ENCODE measurements at regions not wholly inside any gene's neighbourhood (a gene's known extent, or its start where the extent isn't known, plus 50 kb on each side); places are given as distances from the start of the nearest gene placed in this dataset.

DNA sequence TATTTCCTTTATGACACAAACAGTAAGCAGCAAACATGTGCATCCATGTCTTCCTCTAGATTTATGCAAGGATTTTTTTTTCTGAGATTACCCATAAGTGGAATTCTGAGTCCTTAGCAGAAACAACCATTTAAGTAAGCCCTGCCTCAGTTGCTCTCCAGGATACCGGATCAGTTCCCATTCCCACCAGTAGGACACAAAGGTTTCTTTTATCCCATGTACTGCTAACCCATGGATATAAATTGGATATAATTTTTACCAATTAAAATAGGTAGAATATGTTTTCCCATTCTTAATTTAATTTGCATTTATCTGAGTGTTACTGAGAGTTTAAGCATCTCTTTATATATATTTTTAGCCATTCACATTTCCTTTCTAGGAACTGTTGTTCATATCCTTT, 280.9 kb downstream of the FGFR2 start:
- no peak overlapping the region for H3K4me3 ChIP-seq
- no peak for DNase-seq
- H3K27ac ChIP-seq, result no peak overlapping the region
- WGBS, 5 donors, result 83 to 90% (median 86%) methylated on average over 1 of the region's 1 CpG
- H3K36me3 ChIP-seq, result no peaks in the 10 kb centered on the region
- intact Hi-C loops (cut with DNase I; ENCODE audit: low total_unique reads), result no loop called here
- peaks cover 6 to 21% (median 13%) of the 10 kb centered on the region in 4 donors for H3K4me1 ChIP-seq
- TF ChIP-seq, protein P1, sequence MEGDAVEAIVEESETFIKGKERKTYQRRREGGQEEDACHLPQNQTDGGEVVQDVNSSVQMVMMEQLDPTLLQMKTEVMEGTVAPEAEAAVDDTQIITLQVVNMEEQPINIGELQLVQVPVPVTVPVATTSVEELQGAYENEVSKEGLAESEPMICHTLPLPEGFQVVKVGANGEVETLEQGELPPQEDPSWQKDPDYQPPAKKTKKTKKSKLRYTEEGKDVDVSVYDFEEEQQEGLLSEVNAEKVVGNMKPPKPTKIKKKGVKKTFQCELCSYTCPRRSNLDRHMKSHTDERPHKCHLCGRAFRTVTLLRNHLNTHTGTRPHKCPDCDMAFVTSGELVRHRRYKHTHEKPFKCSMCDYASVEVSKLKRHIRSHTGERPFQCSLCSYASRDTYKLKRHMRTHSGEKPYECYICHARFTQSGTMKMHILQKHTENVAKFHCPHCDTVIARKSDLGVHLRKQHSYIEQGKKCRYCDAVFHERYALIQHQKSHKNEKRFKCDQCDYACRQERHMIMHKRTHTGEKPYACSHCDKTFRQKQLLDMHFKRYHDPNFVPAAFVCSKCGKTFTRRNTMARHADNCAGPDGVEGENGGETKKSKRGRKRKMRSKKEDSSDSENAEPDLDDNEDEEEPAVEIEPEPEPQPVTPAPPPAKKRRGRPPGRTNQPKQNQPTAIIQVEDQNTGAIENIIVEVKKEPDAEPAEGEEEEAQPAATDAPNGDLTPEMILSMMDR (IDR thresholded peaks at IDR 0.05), result peak in 2 of 7 experiments; percentile 7 to 13
- TF ChIP-seq EP300 (IDR thresholded peaks at IDR 0.05), result no peak
- peaks cover 0 to 8% (median 0%) of the 10 kb centered on the region in 4 donors for H3K9me3 ChIP-seq
- H3K27me3 ChIP-seq, result peaks cover 0 to 7% (median 0%) of the 10 kb centered on the region in 3 donors

DNA sequence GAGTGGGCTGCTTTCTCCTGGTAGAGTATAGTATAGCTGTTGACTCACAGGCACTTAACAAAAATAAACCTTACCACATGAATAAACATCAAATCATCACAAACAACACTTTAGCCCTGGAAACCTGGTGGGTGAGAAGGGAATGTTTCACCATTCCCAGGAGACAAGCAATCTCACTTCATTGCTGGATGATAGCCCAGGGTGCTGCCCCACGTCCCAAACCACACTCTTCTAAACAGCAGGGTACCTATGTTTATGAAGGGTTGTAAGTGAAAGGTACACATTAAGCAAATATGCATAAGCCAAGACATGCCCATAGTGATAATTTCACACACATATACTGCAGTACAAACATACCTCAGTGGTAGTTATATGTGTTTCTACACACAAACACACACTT, 276.2 kb downstream of the FGFR2 start:
- H3K4me3 ChIP-seq, result no peak overlapping the region
- DNase-seq, result no peak
- WGBS, 5 donors, result 18 to 40% (median 21%) methylated on average over 1 of the region's 1 CpG
- H3K4me1 ChIP-seq, result peaks cover 0 to 9% (median 0%) of the 10 kb centered on the region in 4 donors
- no peaks in the 10 kb centered on the region for H3K36me3 ChIP-seq
- peaks cover 0 to 10% (median 0%) of the 10 kb centered on the region in 3 donors for H3K27me3 ChIP-seq
- H3K27ac ChIP-seq, result no peak overlapping the region
- H3K9me3 ChIP-seq, result peaks cover 0 to 8% (median 0%) of the 10 kb centered on the region in 4 donors
- TF ChIP-seq EP300 (IDR thresholded peaks at IDR 0.05) (no peak), POLR2AphosphoS5 (IDR thresholded peaks at IDR 0.05) (no peak), POLR2A (IDR thresholded peaks at IDR 0.05) (no peak)
- TF ChIP-seq, protein P1 (IDR thresholded peaks at IDR 0.05), result no peak
- intact Hi-C loops (cut with DNase I; ENCODE audit: low total_unique reads), result no loop called here

DNA sequence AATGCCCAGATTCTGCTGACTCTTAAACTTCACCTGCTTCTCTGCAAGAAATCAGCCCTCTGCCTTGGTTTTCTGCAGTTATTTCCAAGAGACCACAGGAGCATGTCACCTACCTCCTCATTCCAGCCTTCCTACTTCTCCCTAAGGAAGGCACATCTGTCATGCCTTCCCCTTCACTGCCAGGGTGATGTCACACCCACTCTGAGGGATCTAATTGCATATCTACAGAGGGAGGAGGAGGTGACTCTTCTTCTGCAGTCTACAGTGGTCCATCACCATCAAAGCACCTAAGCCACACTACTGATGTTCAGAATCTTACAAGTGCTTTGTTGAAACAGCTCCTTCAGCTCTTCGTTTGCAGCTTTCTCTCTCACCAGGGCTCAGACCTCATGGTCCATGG, 275.5 kb downstream of the FGFR2 start:
- TF ChIP-seq POLR2AphosphoS5 (IDR thresholded peaks at IDR 0.05) (no peak), POLR2A (IDR thresholded peaks at IDR 0.05) (no peak), EP300 (IDR thresholded peaks at IDR 0.05) (no peak)
- H3K27me3 ChIP-seq, result peaks cover 0 to 10% (median 0%) of the 10 kb centered on the region in 3 donors
- intact Hi-C loops (cut with DNase I; ENCODE audit: low total_unique reads), result no loop called here
- 71 to 85% (median 81%) methylated on average over 1 of the region's 1 CpG for WGBS, 5 donors
- peaks cover 0 to 8% (median 0%) of the 10 kb centered on the region in 4 donors for H3K9me3 ChIP-seq
- H3K4me3 ChIP-seq, result no peak overlapping the region
- no peaks in the 10 kb centered on the region for H3K36me3 ChIP-seq
- H3K4me1 ChIP-seq, result peaks cover 0 to 9% (median 0%) of the 10 kb centered on the region in 4 donors
- no peak for DNase-seq
- no peak overlapping the region for H3K27ac ChIP-seq

DNA sequence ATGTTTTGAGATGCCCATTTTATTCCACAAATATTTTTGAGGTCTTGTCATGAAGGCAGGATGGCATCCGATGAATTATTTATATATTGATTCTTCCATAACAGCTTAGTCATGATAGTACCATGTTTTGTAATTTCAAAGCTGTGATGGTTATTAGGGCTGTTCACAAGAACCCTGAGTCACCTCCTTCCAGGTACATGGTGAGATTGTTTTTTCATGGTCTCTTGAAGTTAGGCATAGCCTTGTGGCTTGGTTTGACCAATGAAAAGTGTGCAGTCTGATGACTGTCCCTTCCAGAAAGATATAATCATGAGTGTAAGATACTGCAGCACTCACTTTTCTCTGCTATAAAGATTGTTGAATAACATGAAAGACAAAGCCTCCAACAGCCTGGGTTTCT, 274.8 kb downstream of the FGFR2 start:
- H3K27me3 ChIP-seq, result peaks cover 0 to 10% (median 0%) of the 10 kb centered on the region in 3 donors
- TF ChIP-seq POLR2AphosphoS5 (IDR thresholded peaks at IDR 0.05) (no peak), POLR2A (IDR thresholded peaks at IDR 0.05) (no peak), EP300 (IDR thresholded peaks at IDR 0.05) (no peak)
- TF ChIP-seq, protein P1 (IDR thresholded peaks at IDR 0.05), result no peak
- no peak overlapping the region for H3K27ac ChIP-seq
- H3K9me3 ChIP-seq, result peaks cover 0 to 7% (median 0%) of the 10 kb centered on the region in 4 donors
- intact Hi-C loops (cut with DNase I; ENCODE audit: low total_unique reads), result no loop called here
- DNase-seq, result no peak
- H3K4me3 ChIP-seq, result no peak overlapping the region
- 94 to 100% (median 95%) methylated on average over 1 of the region's 1 CpG for WGBS, 5 donors
- peaks cover 0 to 9% (median 0%) of the 10 kb centered on the region in 4 donors for H3K4me1 ChIP-seq
- H3K36me3 ChIP-seq, result no peaks in the 10 kb centered on the region

DNA sequence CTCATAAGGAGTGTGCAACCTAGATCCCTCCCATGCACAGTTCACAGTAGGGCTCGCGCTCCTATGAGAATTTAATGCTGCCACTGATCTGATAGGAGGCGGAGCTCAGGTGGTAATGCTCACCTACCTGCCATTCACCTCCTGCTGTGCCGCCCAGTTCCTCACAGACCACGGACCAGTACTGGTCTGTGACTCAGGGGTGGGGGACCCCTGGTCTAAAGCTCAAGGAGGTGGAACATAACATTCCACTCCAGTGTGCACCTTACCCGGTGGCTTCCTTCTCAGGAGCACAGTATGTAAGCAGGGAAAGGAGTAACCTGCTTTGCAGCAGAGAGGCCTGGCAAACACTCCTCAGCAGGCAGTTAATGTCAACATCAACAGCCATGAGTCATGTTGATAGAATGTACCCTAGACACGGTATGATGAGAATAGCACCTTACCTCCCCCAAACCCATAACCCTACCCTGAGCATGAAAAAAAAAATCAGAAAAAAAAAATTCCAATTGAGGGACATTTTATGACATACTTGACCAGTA, 273.5 kb downstream of the FGFR2 start:
- Histone ChIP-seq H3K27me3 (peaks cover 0 to 10% (median 0%) of the 10 kb centered on the region in 3 donors), H3K9me3 (no peaks in the 10 kb centered on the region), H3K4me1 (peaks cover 0 to 9% (median 0%) of the 10 kb centered on the region in 4 donors), H3K27ac (peak overlapping the region in 2 of 5 donors; percentile 17 to 57), H3K4me3 (no peak overlapping the region), H3K36me3 (no peaks in the 10 kb centered on the region)
- 65 to 76% (median 68%) methylated on average over 5 to 7 of the region's 7 CpGs for WGBS, 5 donors
- TF ChIP-seq POLR2AphosphoS5 (IDR thresholded peaks at IDR 0.05), result peak in 2 of 3 donors; percentile 16 to 29
- no peak for TF ChIP-seq POLR2A (IDR thresholded peaks at IDR 0.05)
- TF ChIP-seq, protein P1 (IDR thresholded peaks at IDR 0.05), result no peak
- TF ChIP-seq EP300 (IDR thresholded peaks at IDR 0.05), result no peak
- intact Hi-C loops (cut with DNase I; ENCODE audit: low total_unique reads), result no loop called here
- DNase-seq, result peak in 1 of 2 donors; percentile 80

Data from stomach (tissue), 8 donors.